Left ventricle myocardium superior (tissue), 1 donor: ENCODE measurements at regions not wholly inside any gene's neighbourhood (a gene's known extent, or its start where the extent isn't known, plus 50 kb on each side); places are given as distances from the start of the nearest gene placed in this dataset.

ENCODE experiments used
- ATAC-seq: fragments of 200-7000 bp; cut with Tn5 transposase; one replicate; pipeline ENCODE4 v1.9.1; 2020; ENCODE audit warnings: mild to moderate bottlenecking, moderate library complexity
- DNase-seq: peaks from one replicate; pipeline ENCODE4 v3.0.0-alpha.2; 2020
- intact Hi-C: fragments of 100-400 bp; cut with micrococcal nuclease; formaldehyde crosslinking; loops from one replicate; pipeline ENCODE4 v1.11.0; 2022
- donor health status: DM: no; HTN: yes; CAD: no; lungs with severe emphysema.

- no peak for ATAC-seq
- DNase-seq, result no peak
- intact Hi-C loops, result no loop called here
Observed at GRCh38 chr20:57970116-57970515, 258.3 kb downstream of the ANKRD60 start.

- ATAC-seq (no peak), DNase-seq (no peak)
- intact Hi-C loops, result no loop called here
Observed at GRCh38 chr20:57968120-57968519, 258.3 kb upstream of the PMEPA1 start.

GRCh38 chr20:57967364-57967763 is 257.5 kb upstream of the PMEPA1 start:
- intact Hi-C loops, result no loop called here
- ATAC-seq (no peak), DNase-seq (no peak)

GRCh38 chr20:57966620-57967019 is 256.8 kb upstream of the PMEPA1 start:
- intact Hi-C loops, result no loop called here
- DNase-seq, result no peak
- no peak for ATAC-seq

GRCh38 chr20:57965441-57965840 is 255.6 kb upstream of the PMEPA1 start:
- ATAC-seq (no peak), DNase-seq (no peak)
- intact Hi-C loops, result no loop called here

GRCh38 chr20:57964011-57964862 is 254.4 kb upstream of the PMEPA1 start:
- intact Hi-C loops, result no loop called here
- DNase-seq (peak; percentile 52), ATAC-seq (peak; percentile 79)

- no peak for DNase-seq
- ATAC-seq, result peak; percentile 38
- intact Hi-C loops, result no loop called here
Observed at GRCh38 chr20:57960803-57961575, 251.2 kb upstream of the PMEPA1 start.

GRCh38 chr20:57959589-57959988 is 249.8 kb upstream of the PMEPA1 start:
- no peak for DNase-seq
- ATAC-seq, result no peak
- intact Hi-C loops, result no loop called here

- ATAC-seq (no peak), DNase-seq (no peak)
- intact Hi-C loops, result no loop called here
Observed at GRCh38 chr20:57959018-57959417, 249.2 kb upstream of the PMEPA1 start.

- intact Hi-C loops, result no loop called here
- ATAC-seq (no peak), DNase-seq (no peak)
Observed at GRCh38 chr20:57958050-57958420, 248.2 kb upstream of the PMEPA1 start.

GRCh38 chr20:57957411-57958049 is 247.7 kb upstream of the PMEPA1 start:
- intact Hi-C loops, result no loop called here
- DNase-seq (no peak), ATAC-seq (no peak)

GRCh38 chr20:57953638-57954037 is 243.8 kb upstream of the PMEPA1 start:
- intact Hi-C loops, result no loop called here
- ATAC-seq, result no peak
- DNase-seq, result no peak

GRCh38 chr20:57952136-57952535 is 242.3 kb upstream of the PMEPA1 start:
- ATAC-seq, result no peak
- no peak for DNase-seq
- intact Hi-C loops, result no loop called here

GRCh38 chr20:57951549-57951948 is 241.7 kb upstream of the PMEPA1 start:
- intact Hi-C loops, result no loop called here
- DNase-seq (no peak), ATAC-seq (no peak)

GRCh38 chr20:57950764-57951485 is 241.1 kb upstream of the PMEPA1 start:
- ATAC-seq (no peak), DNase-seq (no peak)
- intact Hi-C loops, result no loop called here

GRCh38 chr20:57948180-57948955 is 238.6 kb upstream of the PMEPA1 start:
- ATAC-seq, result no peak
- DNase-seq, result no peak
- intact Hi-C loops, result no loop called here

GRCh38 chr20:57947421-57948179 is 237.8 kb upstream of the PMEPA1 start:
- intact Hi-C loops, result no loop called here
- ATAC-seq (peak; percentile 84), DNase-seq (no peak)
